Neural cell (in vitro differentiated cells): ENCODE measurements at regions not wholly inside any gene's neighbourhood (a gene's known extent, or its start where the extent isn't known, plus 50 kb on each side); places are given as distances from the start of the nearest gene placed in this dataset.
A peak's percentile ranks its signal among the peaks of the same experiment; 100 is the strongest.

ENCODE experiments used
- EP300 ChIP-seq: fragments of 450-650 bp; conservative IDR thresholded peaks from 2 replicates; pipeline ENCODE4 v1.6.1; 2014; ENCODE audit warnings: antibody characterized with exemption, mild to moderate bottlenecking, moderate library complexity; ENCODE audit not compliant: poor library complexity, severe bottlenecking
- EZH2 ChIP-seq: fragments of 200-600, 300-800 bp; shearing (Covaris generic), sonication (generic); IDR thresholded peaks from 2 replicates; pipeline ENCODE4 v1.6.1; 2014; ENCODE audit warnings: antibody characterized with exemption, low read length, borderline replicate concordance, mild to moderate bottlenecking; ENCODE audit not compliant: insufficient read depth, poor library complexity, severe bottlenecking
- MXI1 ChIP-seq: fragments of 450-650 bp; conservative IDR thresholded peaks from 2 replicates; pipeline ENCODE4 v1.6.1; 2014; ENCODE audit warnings: antibody characterized with exemption, mild to moderate bottlenecking; ENCODE audit not compliant: poor library complexity, severe bottlenecking
- POLR2AphosphoS5 ChIP-seq: IDR thresholded peaks from 2 replicates; pipeline ENCODE4 v1.6.1; 2012
- RAD21 ChIP-seq: fragments of 450-650 bp; conservative IDR thresholded peaks from 2 replicates; pipeline ENCODE4 v1.6.1; 2014; ENCODE audit warnings: antibody characterized with exemption, mild to moderate bottlenecking, moderate library complexity
- TF ChIP-seq, protein P1 (sequence below): fragments of 450-650 bp; IDR thresholded peaks from 2 replicates; pipeline ENCODE4 v1.5.1; 2014; ENCODE audit warnings: antibody characterized with exemption, mild to moderate bottlenecking, moderate library complexity; ENCODE audit not compliant: poor library complexity, severe bottlenecking
- TF ChIP-seq, protein P2 (sequence below): IDR thresholded peaks from 2 replicates; pipeline ENCODE4 v1.6.1; 2012; ENCODE audit warnings: borderline replicate concordance

DNA sequence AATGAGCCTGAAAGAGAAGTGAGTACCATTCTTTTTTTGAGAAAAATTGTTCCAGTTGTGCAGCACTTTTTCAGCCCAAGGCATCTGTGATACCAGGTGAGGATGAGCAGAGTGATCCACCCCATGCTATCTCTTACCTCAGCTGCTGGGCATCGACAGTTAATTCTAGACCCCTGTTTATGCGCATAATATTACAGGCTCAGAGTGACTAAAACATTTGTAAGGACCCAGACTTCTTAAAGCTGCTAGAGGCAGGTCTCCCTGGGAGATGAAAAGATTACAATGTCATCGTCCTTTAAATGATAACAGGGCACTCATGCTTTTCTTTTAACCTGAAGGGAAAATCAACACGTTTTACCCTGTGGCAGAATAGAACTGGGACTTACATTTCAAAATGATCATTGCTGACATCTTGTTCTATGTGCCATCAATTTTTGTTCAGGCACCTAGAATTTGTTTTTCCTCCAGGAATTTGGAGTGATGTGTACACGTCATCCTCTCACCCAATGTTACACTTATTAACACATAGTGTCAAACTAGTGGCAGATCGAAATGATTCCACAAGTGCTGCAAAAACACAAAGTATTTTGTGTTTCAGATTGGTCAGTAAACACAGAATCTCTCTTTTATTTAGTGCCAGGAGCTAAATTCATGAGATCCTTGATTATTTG is 684.6 kb downstream of the UTRN start:
- TF ChIP-seq, protein P1, sequence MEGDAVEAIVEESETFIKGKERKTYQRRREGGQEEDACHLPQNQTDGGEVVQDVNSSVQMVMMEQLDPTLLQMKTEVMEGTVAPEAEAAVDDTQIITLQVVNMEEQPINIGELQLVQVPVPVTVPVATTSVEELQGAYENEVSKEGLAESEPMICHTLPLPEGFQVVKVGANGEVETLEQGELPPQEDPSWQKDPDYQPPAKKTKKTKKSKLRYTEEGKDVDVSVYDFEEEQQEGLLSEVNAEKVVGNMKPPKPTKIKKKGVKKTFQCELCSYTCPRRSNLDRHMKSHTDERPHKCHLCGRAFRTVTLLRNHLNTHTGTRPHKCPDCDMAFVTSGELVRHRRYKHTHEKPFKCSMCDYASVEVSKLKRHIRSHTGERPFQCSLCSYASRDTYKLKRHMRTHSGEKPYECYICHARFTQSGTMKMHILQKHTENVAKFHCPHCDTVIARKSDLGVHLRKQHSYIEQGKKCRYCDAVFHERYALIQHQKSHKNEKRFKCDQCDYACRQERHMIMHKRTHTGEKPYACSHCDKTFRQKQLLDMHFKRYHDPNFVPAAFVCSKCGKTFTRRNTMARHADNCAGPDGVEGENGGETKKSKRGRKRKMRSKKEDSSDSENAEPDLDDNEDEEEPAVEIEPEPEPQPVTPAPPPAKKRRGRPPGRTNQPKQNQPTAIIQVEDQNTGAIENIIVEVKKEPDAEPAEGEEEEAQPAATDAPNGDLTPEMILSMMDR, result no peak
- TF ChIP-seq RAD21, result no peak
- TF ChIP-seq EZH2, result no peak
- peak; percentile 56 for TF ChIP-seq EP300
- no peak for TF ChIP-seq POLR2AphosphoS5
- TF ChIP-seq, protein P2, sequence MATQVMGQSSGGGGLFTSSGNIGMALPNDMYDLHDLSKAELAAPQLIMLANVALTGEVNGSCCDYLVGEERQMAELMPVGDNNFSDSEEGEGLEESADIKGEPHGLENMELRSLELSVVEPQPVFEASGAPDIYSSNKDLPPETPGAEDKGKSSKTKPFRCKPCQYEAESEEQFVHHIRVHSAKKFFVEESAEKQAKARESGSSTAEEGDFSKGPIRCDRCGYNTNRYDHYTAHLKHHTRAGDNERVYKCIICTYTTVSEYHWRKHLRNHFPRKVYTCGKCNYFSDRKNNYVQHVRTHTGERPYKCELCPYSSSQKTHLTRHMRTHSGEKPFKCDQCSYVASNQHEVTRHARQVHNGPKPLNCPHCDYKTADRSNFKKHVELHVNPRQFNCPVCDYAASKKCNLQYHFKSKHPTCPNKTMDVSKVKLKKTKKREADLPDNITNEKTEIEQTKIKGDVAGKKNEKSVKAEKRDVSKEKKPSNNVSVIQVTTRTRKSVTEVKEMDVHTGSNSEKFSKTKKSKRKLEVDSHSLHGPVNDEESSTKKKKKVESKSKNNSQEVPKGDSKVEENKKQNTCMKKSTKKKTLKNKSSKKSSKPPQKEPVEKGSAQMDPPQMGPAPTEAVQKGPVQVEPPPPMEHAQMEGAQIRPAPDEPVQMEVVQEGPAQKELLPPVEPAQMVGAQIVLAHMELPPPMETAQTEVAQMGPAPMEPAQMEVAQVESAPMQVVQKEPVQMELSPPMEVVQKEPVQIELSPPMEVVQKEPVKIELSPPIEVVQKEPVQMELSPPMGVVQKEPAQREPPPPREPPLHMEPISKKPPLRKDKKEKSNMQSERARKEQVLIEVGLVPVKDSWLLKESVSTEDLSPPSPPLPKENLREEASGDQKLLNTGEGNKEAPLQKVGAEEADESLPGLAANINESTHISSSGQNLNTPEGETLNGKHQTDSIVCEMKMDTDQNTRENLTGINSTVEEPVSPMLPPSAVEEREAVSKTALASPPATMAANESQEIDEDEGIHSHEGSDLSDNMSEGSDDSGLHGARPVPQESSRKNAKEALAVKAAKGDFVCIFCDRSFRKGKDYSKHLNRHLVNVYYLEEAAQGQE, result no peak
- TF ChIP-seq MXI1, result no peak
